ENCODE measurements at regions not wholly inside any gene's neighbourhood (a gene's known extent, or its start where the extent isn't known, plus 50 kb on each side); places are given as distances from the start of the nearest gene placed in this dataset.
"Not testable (repeated sequence)": the region's sequence is repeated elsewhere in the genome, so short reads cannot be mapped to it uniquely, and the experiment has no call there.

DNA sequence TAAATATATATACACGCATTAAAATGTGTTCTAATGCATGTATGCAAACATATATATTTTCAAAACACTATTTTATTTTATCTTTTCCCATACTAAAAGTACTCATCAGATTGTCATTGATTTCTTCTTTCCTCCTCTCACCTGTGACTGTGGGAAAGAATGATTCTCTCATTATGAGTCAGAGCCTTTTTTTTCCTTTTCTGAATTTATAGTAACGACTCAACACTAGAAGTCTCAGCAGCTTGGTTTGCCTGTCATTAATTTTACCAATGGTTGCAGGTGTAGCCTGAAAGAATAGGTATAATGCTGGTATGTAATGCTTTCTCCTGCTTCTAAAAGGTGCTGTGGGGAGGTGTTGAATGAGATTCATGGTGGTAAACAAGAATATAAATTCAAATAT is 328.7 kb downstream of the UTRN start:
- no peak for DNase-seq (ENCODE audit: low spot score)

- no peak for DNase-seq (ENCODE audit: low spot score)
These were observed 330.7 kb downstream of the UTRN start for GRCh38 chr6:144615870-144616269.

DNA sequence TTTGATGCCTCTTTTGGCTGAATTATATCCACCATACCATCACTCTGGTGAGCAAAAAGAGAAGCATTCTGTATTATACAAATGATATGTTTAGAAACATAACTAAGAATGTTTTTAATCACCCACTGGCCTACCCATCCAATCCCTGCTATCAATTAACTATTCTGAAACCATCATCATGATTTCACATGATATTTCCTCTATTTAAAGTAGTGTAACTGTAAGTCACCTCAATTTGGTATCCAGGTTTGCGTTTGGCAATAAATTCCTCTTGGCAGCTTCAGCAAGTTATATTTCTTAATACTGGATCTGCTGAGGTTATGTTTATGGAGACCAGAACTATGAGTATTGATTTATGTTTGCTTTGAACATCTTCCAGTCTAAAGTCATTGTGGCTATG is 332.1 kb downstream of the UTRN start:
- DNase-seq (ENCODE audit: low spot score): peak; percentile 42

GRCh38 chr6:144617708-144618107 is 332.6 kb downstream of the UTRN start:
- no peak for DNase-seq (ENCODE audit: low spot score)

DNA sequence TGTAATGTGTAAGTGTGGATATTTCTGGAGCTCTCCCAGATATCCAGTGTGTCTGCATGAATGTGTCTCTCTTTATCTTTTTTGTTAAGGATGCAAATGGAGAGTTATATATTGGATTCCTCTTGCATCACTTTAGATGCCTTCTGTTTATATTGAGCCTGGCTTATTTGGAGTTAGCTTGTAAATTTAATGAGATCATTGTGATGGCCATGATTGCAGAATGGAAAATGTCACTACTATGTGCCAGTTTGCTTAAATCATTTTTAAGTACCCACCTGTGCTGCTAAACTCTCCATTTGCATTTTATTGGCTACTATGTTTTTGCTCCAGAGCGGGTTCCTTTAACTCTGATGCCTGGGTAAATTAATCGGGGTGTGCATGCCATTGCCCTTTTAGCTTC is 334.8 kb downstream of the UTRN start:
- DNase-seq (ENCODE audit: low spot score): no peak

DNA sequence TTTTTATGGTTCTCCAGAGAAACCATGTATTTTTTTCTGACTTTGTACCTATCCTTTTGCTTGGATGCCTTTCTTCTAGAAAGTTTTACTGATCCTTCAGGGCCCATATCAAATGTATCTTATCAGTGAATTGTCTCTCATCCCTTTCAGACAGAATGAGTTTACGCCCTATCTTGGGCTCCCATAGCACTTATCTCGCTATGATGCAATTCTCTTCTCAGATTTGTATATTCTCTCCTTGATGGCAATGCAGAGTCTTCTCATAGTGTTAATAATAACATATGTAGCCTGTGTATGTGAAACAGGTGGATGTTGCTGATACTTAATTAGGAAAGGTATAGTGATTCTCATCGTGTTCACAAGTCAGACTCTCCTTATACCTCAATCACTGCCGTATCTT is 336.2 kb downstream of the UTRN start:
- DNase-seq (ENCODE audit: low spot score): no peak

GRCh38 chr6:144624246-144624645 is 339.1 kb downstream of the UTRN start:
- DNase-seq (ENCODE audit: low spot score): no peak

DNA sequence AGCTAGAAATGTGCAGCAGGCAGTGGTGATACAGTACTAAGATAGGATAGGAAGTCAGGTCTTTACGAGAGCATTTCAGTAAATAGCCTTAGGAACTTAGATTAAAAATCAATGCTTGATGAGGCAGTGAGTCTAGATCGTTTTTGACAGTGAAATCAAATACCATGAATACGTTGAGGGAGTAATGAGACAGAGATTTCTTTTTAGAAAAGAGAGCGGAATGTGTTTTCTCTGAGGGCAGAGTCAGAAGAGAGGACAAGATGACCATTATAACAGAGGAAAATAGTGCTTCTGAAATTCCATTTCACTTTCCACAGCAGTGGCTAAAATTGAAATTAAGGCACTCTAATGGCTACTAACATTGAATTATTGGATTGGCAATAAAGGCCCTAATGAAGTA is 339.6 kb downstream of the UTRN start:
- DNase-seq (ENCODE audit: low spot score): no peak

- no peak for DNase-seq (ENCODE audit: low spot score)
These were observed 345.7 kb downstream of the UTRN start for GRCh38 chr6:144630857-144631256.

DNA sequence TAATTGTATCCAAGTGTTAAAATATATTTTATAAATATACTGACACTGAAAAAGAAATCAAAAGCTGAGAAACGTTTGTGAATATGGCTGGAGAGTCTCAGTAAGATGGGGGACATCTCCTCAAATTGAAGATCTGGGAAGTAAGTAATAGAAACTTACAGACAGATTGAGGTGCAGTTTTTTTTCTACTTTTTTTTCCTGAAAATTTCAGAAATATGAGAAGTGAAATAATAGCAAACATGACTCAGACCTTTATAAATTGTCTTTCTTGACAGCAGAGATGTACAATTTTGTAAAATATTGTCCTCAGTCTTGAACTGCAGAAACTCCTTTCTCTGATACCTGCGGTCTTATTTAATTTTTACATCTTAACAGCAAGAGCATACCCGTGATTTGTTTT is 347.1 kb downstream of the UTRN start:
- no peak for DNase-seq (ENCODE audit: low spot score)

- DNase-seq (ENCODE audit: low spot score): peak; percentile 45
These were observed 348.8 kb downstream of the UTRN start for GRCh38 chr6:144633886-144634285.

GRCh38 chr6:144634371-144634770 is 349.2 kb downstream of the UTRN start:
- DNase-seq (ENCODE audit: low spot score): no peak

DNA sequence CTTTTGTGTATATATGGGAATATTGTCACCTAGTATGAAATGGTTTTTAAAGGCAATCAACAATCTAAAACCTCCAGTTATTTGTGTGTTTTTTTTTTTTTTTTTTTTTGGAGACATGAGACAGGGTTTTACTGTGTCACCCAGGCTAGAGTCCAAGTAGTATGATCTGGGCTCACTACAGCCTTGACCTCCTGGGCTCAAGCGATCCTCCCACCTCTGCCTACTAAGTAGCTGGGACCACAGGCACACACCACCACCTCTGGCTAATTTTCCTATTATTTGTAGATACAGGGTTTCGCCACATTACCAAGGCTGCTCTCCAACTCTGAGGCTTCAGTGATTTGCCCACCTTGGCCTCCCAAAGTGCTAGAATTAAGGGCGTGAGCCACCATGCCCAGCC is 349.9 kb downstream of the UTRN start:
- no peak for DNase-seq (ENCODE audit: low spot score)

GRCh38 chr6:144636025-144636424 is 350.9 kb downstream of the UTRN start:
- DNase-seq (ENCODE audit: low spot score): not testable (repeated sequence)

GRCh38 chr6:144637541-144637940 is 352.4 kb downstream of the UTRN start:
- peak; percentile 39 for DNase-seq (ENCODE audit: low spot score)

DNA sequence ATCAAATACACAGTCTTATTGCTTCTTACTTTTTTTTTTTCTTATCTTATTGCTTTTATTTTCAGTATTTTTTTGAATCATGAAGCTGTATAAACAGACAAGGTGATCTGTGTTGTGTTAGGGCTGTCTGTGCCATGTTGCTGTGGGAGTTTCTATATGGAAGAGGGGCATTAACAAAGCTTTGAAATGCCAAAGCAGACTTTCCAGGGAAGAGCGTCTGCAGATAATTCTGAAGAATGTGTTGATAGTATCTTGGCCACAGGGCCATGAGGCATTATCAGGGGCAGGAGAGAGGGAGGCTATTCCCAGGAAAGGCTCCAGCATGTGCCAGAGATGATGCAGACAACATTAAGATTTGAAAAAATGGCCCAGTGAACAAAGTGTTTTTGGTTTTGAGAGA is 354.5 kb downstream of the UTRN start:
- DNase-seq (ENCODE audit: low spot score): peak; percentile 68

GRCh38 chr6:144641286-144641685 is 356.2 kb downstream of the UTRN start:
- DNase-seq (ENCODE audit: low spot score): no peak

DNA sequence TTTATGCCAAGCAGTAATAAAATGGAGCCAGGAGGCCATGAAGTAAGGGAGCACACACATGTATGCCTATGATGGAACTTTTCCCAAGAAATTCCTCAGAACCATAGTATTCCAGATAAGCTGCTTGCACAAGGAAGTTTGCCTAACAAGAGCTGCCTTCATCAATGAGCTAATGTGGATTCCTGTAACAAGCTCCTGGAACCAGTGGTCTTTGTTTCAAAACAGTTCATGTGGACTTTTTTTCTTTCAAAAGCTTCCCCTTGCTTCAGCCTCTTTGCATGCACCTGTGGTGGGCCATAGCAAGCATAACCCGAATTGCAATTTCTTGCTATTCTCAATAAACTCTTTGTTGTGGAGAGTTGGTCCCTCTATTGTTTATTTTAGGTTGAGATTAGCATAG is 359.6 kb downstream of the UTRN start:
- DNase-seq (ENCODE audit: low spot score): no peak

DNA sequence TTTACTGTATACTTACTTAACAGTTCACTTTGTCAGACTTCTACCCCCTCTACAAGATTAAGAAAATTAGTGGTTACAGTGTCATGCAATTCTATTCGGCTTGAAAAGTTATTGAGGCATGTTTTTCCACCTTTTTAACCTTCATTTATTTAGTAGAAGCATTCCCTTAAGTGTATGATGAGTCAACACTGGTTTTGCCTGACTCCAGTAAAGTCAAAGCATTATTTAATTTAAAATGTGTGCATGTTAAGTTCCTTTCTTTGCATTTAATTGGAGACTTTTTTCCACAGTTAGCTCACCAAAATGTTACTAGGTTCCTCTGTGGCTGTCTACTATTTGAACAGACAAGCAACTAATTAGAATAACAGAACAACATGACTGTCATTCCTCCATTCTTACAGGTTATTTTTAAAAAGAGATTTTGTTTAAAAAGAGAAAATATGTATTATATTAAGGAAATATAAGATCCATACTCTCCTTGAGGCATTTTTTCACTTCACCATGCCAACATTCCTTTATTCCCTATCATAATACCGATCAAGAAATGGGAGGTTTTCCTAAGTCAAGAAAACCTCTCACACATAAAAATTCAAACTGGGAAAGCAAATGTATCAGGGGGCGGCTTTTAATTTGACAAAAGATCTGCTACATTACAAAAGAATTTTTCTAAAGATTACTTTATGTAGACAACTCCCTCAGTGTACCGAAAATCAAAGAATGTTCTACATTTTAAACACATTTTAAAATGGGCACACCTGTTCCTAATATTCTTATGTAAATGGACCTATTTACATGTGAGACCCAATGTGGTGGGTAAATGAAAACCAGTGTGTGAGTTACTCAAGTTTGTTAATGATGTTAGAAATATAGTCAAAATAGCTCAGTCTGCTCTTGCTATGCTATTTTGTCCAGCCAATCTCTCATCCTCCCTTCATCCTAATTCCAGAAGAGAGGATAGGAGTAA is 361.2 kb downstream of the UTRN start:
- no peak for DNase-seq (ENCODE audit: low spot score)

DNA sequence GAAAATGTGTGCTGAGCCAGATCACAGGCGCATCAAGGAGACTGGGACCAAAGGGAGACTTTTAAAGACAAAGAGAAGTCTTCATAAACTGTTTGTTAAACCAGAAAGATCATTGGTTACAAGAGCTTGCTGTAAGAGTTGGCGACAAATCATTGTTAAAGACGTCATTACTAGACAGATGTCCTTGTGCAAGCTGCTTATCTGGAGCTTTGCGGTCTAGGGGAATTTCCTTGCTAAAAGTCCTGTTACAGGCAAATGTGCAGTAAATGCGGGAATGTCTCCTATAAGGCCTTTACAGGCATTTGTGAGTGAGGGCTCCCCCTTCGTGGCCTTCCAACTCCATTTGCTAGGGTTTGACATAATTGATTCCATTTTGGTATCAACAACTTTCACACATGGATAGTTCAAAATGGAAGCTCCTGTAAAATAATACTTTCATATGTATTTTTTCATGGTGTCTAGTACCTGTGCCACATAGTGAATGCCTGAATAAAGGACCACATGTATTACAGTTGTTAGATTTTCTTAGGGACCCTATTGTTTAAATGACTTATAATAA is 362.4 kb downstream of the UTRN start:
- DNase-seq (ENCODE audit: low spot score): no peak

- DNase-seq (ENCODE audit: low spot score): no peak
These were observed 363.0 kb downstream of the UTRN start for GRCh38 chr6:144647971-144648651.

GRCh38 chr6:144649085-144649484 is 363.9 kb downstream of the UTRN start:
- no peak for DNase-seq (ENCODE audit: low spot score)

GRCh38 chr6:144651234-144651633 is 366.1 kb downstream of the UTRN start:
- no peak for DNase-seq (ENCODE audit: low spot score)
